ENCODE measurements at regions not wholly inside any gene's neighbourhood (a gene's known extent, or its start where the extent isn't known, plus 50 kb on each side); places are given as distances from the start of the nearest gene placed in this dataset.

DNA sequence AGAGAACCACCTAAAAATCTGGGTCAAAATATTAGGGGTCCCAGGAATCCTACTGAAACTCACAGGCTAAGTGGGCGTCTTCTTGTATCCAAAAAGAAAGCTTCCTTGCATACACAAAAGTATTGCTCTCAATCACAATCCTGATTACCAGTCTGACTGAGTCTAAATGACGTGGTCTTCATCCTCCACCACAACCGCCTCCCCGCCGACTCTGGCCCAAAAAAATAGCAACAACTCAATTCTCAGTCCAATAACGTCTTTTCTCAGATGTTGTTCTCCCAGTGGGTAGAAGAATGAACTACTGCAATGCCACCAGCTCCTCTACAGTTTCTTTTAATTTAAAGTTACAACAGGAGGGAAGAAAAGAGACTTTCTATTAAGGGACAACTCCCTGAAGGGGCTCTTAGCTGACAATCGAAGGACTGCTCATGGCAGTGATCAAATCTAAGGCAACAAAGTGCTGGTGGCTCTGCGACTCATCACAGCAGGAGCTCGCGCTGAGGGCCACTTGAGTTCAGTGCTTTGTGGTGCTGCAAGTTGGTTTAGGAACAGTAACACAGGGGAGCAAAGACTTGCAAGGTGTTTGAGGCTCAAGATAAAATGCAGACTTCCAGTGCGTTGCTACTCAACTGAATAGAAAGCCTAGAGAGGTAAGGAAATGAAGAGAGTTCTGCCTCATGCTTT, 394.1 kb downstream of the BCAT1 start (continued):
- TF ChIP-seq, protein P1, sequence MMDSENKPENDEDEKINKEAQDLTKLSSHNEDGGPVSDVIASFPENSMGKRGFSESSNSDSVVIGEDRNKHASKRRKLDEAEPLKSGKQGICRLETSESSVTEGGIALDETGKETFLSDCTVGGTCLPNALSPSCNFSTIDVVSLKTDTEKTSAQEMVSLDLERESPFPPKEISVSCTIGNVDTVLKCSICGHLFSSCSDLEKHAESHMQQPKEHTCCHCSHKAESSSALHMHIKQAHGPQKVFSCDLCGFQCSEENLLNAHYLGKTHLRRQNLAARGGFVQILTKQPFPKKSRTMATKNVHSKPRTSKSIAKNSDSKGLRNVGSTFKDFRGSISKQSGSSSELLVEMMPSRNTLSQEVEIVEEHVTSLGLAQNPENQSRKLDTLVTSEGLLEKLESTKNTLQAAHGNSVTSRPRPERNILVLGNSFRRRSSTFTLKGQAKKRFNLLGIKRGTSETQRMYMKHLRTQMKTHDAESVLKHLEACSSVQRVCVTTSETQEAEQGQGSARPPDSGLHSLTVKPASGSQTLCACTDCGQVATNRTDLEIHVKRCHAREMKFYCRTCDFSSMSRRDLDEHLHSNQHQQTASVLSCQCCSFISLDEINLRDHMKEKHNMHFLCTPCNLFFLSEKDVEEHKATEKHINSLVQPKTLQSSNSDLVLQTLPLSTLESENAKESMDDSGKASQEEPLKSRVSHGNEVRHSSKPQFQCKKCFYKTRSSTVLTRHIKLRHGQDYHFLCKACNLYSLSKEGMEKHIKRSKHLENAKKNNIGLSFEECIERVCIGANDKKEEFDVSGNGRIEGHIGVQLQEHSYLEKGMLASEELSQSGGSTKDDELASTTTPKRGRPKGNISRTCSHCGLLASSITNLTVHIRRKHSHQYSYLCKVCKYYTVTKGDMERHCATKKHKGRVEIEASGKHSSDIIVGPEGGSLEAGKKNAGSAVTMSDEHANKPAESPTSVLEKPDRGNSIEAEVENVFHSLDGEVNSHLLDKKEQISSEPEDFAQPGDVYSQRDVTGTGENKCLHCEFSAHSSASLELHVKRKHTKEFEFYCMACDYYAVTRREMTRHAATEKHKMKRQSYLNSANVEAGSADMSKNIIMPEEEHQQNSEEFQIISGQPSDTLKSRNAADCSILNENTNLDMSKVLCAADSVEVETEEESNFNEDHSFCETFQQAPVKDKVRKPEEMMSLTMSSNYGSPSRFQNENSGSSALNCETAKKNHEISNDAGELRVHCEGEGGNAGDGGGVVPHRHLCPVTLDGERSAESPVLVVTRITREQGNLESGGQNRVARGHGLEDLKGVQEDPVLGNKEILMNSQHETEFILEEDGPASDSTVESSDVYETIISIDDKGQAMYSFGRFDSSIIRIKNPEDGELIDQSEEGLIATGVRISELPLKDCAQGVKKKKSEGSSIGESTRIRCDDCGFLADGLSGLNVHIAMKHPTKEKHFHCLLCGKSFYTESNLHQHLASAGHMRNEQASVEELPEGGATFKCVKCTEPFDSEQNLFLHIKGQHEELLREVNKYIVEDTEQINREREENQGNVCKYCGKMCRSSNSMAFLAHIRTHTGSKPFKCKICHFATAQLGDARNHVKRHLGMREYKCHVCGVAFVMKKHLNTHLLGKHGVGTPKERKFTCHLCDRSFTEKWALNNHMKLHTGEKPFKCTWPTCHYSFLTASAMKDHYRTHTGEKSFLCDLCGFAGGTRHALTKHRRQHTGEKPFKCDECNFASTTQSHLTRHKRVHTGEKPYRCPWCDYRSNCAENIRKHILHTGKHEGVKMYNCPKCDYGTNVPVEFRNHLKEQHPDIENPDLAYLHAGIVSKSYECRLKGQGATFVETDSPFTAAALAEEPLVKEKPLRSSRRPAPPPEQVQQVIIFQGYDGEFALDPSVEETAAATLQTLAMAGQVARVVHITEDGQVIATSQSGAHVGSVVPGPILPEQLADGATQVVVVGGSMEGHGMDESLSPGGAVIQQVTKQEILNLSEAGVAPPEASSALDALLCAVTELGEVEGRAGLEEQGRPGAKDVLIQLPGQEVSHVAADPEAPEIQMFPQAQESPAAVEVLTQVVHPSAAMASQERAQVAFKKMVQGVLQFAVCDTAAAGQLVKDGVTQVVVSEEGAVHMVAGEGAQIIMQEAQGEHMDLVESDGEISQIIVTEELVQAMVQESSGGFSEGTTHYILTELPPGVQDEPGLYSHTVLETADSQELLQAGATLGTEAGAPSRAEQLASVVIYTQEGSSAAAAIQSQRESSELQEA (IDR thresholded peaks at IDR 0.05; ENCODE audit: low read depth): no peak
- TF ChIP-seq, protein P2, sequence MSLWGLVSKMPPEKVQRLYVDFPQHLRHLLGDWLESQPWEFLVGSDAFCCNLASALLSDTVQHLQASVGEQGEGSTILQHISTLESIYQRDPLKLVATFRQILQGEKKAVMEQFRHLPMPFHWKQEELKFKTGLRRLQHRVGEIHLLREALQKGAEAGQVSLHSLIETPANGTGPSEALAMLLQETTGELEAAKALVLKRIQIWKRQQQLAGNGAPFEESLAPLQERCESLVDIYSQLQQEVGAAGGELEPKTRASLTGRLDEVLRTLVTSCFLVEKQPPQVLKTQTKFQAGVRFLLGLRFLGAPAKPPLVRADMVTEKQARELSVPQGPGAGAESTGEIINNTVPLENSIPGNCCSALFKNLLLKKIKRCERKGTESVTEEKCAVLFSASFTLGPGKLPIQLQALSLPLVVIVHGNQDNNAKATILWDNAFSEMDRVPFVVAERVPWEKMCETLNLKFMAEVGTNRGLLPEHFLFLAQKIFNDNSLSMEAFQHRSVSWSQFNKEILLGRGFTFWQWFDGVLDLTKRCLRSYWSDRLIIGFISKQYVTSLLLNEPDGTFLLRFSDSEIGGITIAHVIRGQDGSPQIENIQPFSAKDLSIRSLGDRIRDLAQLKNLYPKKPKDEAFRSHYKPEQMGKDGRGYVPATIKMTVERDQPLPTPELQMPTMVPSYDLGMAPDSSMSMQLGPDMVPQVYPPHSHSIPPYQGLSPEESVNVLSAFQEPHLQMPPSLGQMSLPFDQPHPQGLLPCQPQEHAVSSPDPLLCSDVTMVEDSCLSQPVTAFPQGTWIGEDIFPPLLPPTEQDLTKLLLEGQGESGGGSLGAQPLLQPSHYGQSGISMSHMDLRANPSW (CRISPR knock-in tag; IDR thresholded peaks at IDR 0.05): no peak
- TF ChIP-seq SMAD4 (CRISPR knock-in tag; conservative IDR thresholded peaks at IDR 0.05): no peak
- TF ChIP-seq, protein P3, sequence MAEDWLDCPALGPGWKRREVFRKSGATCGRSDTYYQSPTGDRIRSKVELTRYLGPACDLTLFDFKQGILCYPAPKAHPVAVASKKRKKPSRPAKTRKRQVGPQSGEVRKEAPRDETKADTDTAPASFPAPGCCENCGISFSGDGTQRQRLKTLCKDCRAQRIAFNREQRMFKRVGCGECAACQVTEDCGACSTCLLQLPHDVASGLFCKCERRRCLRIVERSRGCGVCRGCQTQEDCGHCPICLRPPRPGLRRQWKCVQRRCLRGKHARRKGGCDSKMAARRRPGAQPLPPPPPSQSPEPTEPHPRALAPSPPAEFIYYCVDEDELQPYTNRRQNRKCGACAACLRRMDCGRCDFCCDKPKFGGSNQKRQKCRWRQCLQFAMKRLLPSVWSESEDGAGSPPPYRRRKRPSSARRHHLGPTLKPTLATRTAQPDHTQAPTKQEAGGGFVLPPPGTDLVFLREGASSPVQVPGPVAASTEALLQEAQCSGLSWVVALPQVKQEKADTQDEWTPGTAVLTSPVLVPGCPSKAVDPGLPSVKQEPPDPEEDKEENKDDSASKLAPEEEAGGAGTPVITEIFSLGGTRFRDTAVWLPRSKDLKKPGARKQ (CRISPR knock-in tag; IDR thresholded peaks at IDR 0.05): no peak
